Tibial nerve (tissue), 4 donors: ENCODE measurements at regions not wholly inside any gene's neighbourhood (a gene's known extent, or its start where the extent isn't known, plus 50 kb on each side); places are given as distances from the start of the nearest gene placed in this dataset.
"Not testable (repeated sequence)": the region's sequence is repeated elsewhere in the genome, so short reads cannot be mapped to it uniquely, and the experiment has no call there.

Experiments
- DNase-seq, 2 donors: peaks; one replicate each; pipeline ENCODE4 v3.0.0-alpha.2; 2019; ENCODE audit warnings: low spot score in 2 of 2
- H3K27ac ChIP-seq, 4 donors: fragments of 200-600 bp; sonication (generic) in 3 of 4; one replicate each; pipeline ENCODE4 v1.5.1; 2017 to 2019; ENCODE audit warnings: mild to moderate bottlenecking in 1 of 4
- H3K27me3 ChIP-seq, 2 donors: fragments of 200-600 bp; sonication (generic) in 1 of 2; one replicate each; pipeline versions ENCODE4 v1.5.1 to v1.6.0; 2017 to 2019
- H3K36me3 ChIP-seq, 3 donors: fragments of 200-600 bp; sonication (generic); one replicate each; pipeline ENCODE4 v1.5.1; 2018 to 2019
- H3K4me1 ChIP-seq, 4 donors: fragments of 200-600 bp; sonication (generic) in 3 of 4; one replicate each; pipeline ENCODE4 v1.5.1; 2017 to 2019
- H3K4me3 ChIP-seq, 4 donors: fragments of 200-600 bp; sonication (generic) in 3 of 4; one replicate each; pipeline ENCODE4 v1.5.1; 2017 to 2019; ENCODE audit warnings: mild to moderate bottlenecking in 1 of 4, moderate library complexity in 1 of 4
- H3K9me3 ChIP-seq, 4 donors: fragments of 200-600 bp; sonication (generic) in 3 of 4; one replicate each; pipeline ENCODE4 v1.5.1; 2017 to 2019
- CTCF ChIP-seq, 5 experiments: fragments of 200-600 bp in 3 of 5; fragments of 450-650 bp in 2 of 5; sonication (generic) in 3 of 5; IDR thresholded peaks; one replicate each; pipeline ENCODE4 v1.5.1; 2016 to 2019; ENCODE audit warnings: antibody characterized with exemption in 5 of 5, mild to moderate bottlenecking in 3 of 5, moderate library complexity in 2 of 5
- EP300 ChIP-seq, 2 donors: sonication (generic); formaldehyde crosslinking; IDR thresholded peaks; one replicate each; pipeline ENCODE4 v1.6.1; 2017; ENCODE audit warnings: antibody characterized with exemption in 2 of 2, mild to moderate bottlenecking in 1 of 2
- POLR2A ChIP-seq, 2 donors: fragments of 450-650 bp; IDR thresholded peaks; one replicate each; pipeline ENCODE4 v1.6.1; 2017; ENCODE audit warnings: antibody characterized with exemption in 2 of 2, mild to moderate bottlenecking in 2 of 2, moderate library complexity in 2 of 2
- WGBS, 2 donors: methylation state at CpG; one replicate each; pipeline ENCODE4 v1.1.5; 2018; 5-methylcytosine and 5-hydroxymethylcytosine counted together

- DNase-seq, result no peak
- Histone ChIP-seq H3K27ac (no peak overlapping the region), H3K36me3 (no peaks in the 10 kb centered on the region), H3K4me3 (no peak overlapping the region), H3K9me3 (peaks cover 0 to 12% (median 0%) of the 10 kb centered on the region in 4 donors), H3K4me1 (no peaks in the 10 kb centered on the region), H3K27me3 (no peaks in the 10 kb centered on the region)
- 94 to 96% methylated on average over 2 of the region's 2 CpGs for WGBS, 2 donors
- no peak for TF ChIP-seq POLR2A (IDR thresholded peaks at IDR 0.05)
- no peak for TF ChIP-seq CTCF (IDR thresholded peaks at IDR 0.05)
- no peak for TF ChIP-seq EP300 (IDR thresholded peaks at IDR 0.05)
These were observed 317.9 kb upstream of the HTR1E start for GRCh38 chr6:86619428-86619827.

- no peak for DNase-seq
- H3K27ac ChIP-seq, result no peak overlapping the region
- TF ChIP-seq CTCF (IDR thresholded peaks at IDR 0.05), result no peak
- TF ChIP-seq POLR2A (IDR thresholded peaks at IDR 0.05), result no peak
- TF ChIP-seq EP300 (IDR thresholded peaks at IDR 0.05), result no peak
- no peaks in the 10 kb centered on the region for H3K36me3 ChIP-seq
- H3K4me3 ChIP-seq, result no peak overlapping the region
- H3K9me3 ChIP-seq, result peaks cover 0 to 2% (median 0%) of the 10 kb centered on the region in 4 donors
- no peaks in the 10 kb centered on the region for H3K27me3 ChIP-seq
- WGBS, 2 donors, result 78 to 83% methylated on average over 1 of the region's 1 CpG
- no peaks in the 10 kb centered on the region for H3K4me1 ChIP-seq
These were observed 322.0 kb upstream of the HTR1E start for GRCh38 chr6:86615299-86615698.

GRCh38 chr6:86609549-86610388, 327.6 kb upstream of the HTR1E start:
- H3K4me1 ChIP-seq, result no peaks in the 10 kb centered on the region
- 54 to 57% methylated on average over 9 of the region's 9 CpGs for WGBS, 2 donors
- no peak overlapping the region for H3K27ac ChIP-seq
- H3K36me3 ChIP-seq, result no peaks in the 10 kb centered on the region
- TF ChIP-seq EP300 (IDR thresholded peaks at IDR 0.05) (no peak), POLR2A (IDR thresholded peaks at IDR 0.05) (no peak), CTCF (IDR thresholded peaks at IDR 0.05) (no peak)
- no peak overlapping the region for H3K4me3 ChIP-seq
- no peak for DNase-seq
- no peaks in the 10 kb centered on the region for H3K9me3 ChIP-seq
- no peaks in the 10 kb centered on the region for H3K27me3 ChIP-seq

GRCh38 chr6:86603364-86603763, 334.0 kb upstream of the HTR1E start:
- WGBS, 2 donors, result 69 to 74% methylated on average over 3 of the region's 3 CpGs
- not testable (repeated sequence) for H3K27me3 ChIP-seq, H3K27ac ChIP-seq, H3K36me3 ChIP-seq, H3K4me1 ChIP-seq, H3K4me3 ChIP-seq, DNase-seq, H3K9me3 ChIP-seq

GRCh38 chr6:86602093-86602492, 335.2 kb upstream of the HTR1E start:
- not testable (repeated sequence) for H3K4me1 ChIP-seq, H3K27me3 ChIP-seq, DNase-seq, H3K36me3 ChIP-seq, H3K9me3 ChIP-seq, H3K27ac ChIP-seq, H3K4me3 ChIP-seq
- WGBS, 2 donors, result 70 to 71% methylated on average over 6 of the region's 6 CpGs

GRCh38 chr6:86598969-86599368, 338.4 kb upstream of the HTR1E start:
- H3K27ac ChIP-seq, DNase-seq, H3K4me3 ChIP-seq, H3K36me3 ChIP-seq, H3K4me1 ChIP-seq, H3K9me3 ChIP-seq, H3K27me3 ChIP-seq: not testable (repeated sequence)
- whole genome bisulfite sequencing, 2 donors, result 72 to 76% methylated on average over 4 of the region's 4 CpGs

- DNase-seq, result no peak
- 44 to 46% methylated on average over 3 of the region's 3 CpGs for WGBS, 2 donors
- H3K27ac ChIP-seq, result no peak overlapping the region
These were observed 341.7 kb upstream of the HTR1E start for GRCh38 chr6:86595641-86596040.

More at GRCh38 chr6:86595641-86596040, 341.7 kb upstream of the HTR1E start:
- no peaks in the 10 kb centered on the region for H3K36me3 ChIP-seq
- TF ChIP-seq CTCF (IDR thresholded peaks at IDR 0.05) (no peak), EP300 (IDR thresholded peaks at IDR 0.05) (no peak), POLR2A (IDR thresholded peaks at IDR 0.05) (no peak)
- H3K4me1 ChIP-seq, result no peaks in the 10 kb centered on the region
- H3K4me3 ChIP-seq, result no peak overlapping the region
- no peaks in the 10 kb centered on the region for H3K27me3 ChIP-seq
- no peaks in the 10 kb centered on the region for H3K9me3 ChIP-seq
